Suprapubic skin (tissue), 3 donors: ENCODE measurements at regions not wholly inside any gene's neighbourhood (a gene's known extent, or its start where the extent isn't known, plus 50 kb on each side); places are given as distances from the start of the nearest gene placed in this dataset.

Experiments used
- CTCF ChIP-seq, 2 donors: fragments of 200-600 bp in 1 of 2; fragments of 450-650 bp in 1 of 2; sonication (generic) in 1 of 2; IDR thresholded peaks; one replicate each; pipeline ENCODE4 v1.5.1; 2016 to 2019; ENCODE audit warnings: antibody characterized with exemption in 2 of 2, mild to moderate bottlenecking in 1 of 2, moderate library complexity in 1 of 2
- POLR2A ChIP-seq, 2 donors: fragments of 450-650 bp; IDR thresholded peaks; one replicate each; pipeline ENCODE4 v1.6.1; 2017; ENCODE audit warnings: antibody characterized with exemption in 2 of 2, mild to moderate bottlenecking in 2 of 2, moderate library complexity in 2 of 2

DNA sequence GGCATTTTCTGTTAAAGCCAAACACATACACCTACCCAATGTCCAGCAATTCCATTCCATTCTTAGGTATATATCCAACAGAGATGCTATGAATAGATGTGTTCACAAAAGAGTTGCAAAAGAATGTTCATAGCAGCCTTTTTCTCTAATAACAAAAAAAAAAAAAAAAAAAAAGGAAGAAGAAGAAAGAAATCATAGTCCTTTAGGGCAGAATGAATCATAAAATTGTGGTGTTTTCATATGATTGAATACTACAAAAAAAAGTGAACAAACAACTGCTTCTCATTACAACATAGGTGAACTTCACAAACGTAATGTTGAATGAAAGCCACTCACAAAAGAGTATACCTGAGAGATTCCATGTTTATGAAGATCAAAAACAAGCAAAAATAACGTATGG, 66.8 kb upstream of the GRK3 start:
- no peak for TF ChIP-seq CTCF (IDR thresholded peaks at IDR 0.05)
- TF ChIP-seq POLR2A (IDR thresholded peaks at IDR 0.05), result no peak
